BE2C (cell line): ENCODE measurements at regions not wholly inside any gene's neighbourhood (a gene's known extent, or its start where the extent isn't known, plus 50 kb on each side); places are given as distances from the start of the nearest gene placed in this dataset.

Experiments
- DNase-seq: peaks from one replicate; pipeline ENCODE4 v3.0.0-alpha.2; 2020
- H3K27me3 ChIP-seq: fragments of 250-450 bp; sonication (Bioruptor Pico); 2 replicates; pipeline ENCODE4 v1.5.1; 2020; ENCODE audit warnings: mild to moderate bottlenecking
- H3K36me3 ChIP-seq: fragments of 250-450 bp; sonication (Bioruptor Pico); 2 replicates; pipeline ENCODE4 v1.5.1; 2020; ENCODE audit warnings: mild to moderate bottlenecking
- H3K4me1 ChIP-seq: fragments of 250-450 bp; sonication (Bioruptor Pico); 2 replicates; pipeline ENCODE4 v1.5.1; 2020
- H3K4me3 ChIP-seq: 2 replicates; pipeline ENCODE4 v1.5.1; 2011; ENCODE audit warnings: low read depth, low read length
- H3K9me3 ChIP-seq: fragments of 250-450 bp; sonication (Bioruptor Pico); 2 replicates; pipeline ENCODE4 v1.5.1; 2020
- TF ChIP-seq, protein P1 (sequence below): IDR thresholded peaks from 2 replicates; pipeline ENCODE4 v1.5.1; 2012; ENCODE audit warnings: mild to moderate bottlenecking, low read depth, low read length

DNA sequence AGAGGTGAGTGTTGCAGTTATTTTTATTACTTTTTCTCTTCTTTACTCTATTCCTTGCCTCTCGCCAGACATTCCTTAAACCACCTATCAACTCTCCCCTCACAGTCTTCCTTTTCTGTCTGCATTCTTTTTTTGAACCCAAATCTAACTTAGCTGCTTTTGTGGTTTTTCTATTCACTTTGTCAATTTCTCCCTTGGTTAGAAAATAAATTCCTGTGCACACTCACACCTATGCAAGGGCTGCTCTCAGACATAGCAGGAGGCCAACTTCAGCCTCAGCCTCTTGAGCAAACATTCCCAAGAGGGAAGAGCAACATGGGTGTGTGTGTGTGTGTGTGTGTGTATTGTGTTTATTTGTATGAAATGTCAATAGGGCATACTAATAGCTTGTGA lies 808.6 kb downstream of the RNF144A start:
- Histone ChIP-seq H3K9me3 (no peaks in the 10 kb centered on the region), H3K4me1 (no peaks in the 10 kb centered on the region), H3K36me3 (no peaks in the 10 kb centered on the region), H3K4me3 (no peak overlapping the region), H3K27me3 (no peaks in the 10 kb centered on the region)
- no peak for DNase-seq
- TF ChIP-seq, protein P1, sequence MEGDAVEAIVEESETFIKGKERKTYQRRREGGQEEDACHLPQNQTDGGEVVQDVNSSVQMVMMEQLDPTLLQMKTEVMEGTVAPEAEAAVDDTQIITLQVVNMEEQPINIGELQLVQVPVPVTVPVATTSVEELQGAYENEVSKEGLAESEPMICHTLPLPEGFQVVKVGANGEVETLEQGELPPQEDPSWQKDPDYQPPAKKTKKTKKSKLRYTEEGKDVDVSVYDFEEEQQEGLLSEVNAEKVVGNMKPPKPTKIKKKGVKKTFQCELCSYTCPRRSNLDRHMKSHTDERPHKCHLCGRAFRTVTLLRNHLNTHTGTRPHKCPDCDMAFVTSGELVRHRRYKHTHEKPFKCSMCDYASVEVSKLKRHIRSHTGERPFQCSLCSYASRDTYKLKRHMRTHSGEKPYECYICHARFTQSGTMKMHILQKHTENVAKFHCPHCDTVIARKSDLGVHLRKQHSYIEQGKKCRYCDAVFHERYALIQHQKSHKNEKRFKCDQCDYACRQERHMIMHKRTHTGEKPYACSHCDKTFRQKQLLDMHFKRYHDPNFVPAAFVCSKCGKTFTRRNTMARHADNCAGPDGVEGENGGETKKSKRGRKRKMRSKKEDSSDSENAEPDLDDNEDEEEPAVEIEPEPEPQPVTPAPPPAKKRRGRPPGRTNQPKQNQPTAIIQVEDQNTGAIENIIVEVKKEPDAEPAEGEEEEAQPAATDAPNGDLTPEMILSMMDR, result no peak

DNA sequence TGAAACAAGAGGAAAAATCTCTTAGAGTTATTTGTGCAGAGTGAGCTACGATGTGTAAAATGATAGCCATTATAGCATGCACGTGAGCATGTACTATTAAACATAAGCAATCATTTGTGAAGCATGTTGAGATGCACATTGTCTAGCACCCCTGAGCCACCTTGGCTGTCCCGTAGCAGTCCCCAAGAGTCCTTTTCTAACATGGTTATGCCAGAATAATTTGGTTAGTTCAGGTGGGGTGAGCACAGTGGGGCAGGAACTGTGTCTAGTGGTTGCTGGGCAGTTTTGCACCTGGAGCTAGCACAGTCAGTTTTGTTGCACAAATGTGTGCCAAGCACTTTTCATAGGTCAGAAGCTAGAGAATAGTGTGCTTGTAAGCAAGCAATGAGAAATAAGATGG lies 809.8 kb downstream of the RNF144A start:
- H3K4me3 ChIP-seq, result no peak overlapping the region
- no peaks in the 10 kb centered on the region for H3K27me3 ChIP-seq
- H3K36me3 ChIP-seq, result no peaks in the 10 kb centered on the region
- H3K4me1 ChIP-seq, result no peaks in the 10 kb centered on the region
- no peak for DNase-seq
- TF ChIP-seq, protein P1, result no peak
- no peaks in the 10 kb centered on the region for H3K9me3 ChIP-seq

DNA sequence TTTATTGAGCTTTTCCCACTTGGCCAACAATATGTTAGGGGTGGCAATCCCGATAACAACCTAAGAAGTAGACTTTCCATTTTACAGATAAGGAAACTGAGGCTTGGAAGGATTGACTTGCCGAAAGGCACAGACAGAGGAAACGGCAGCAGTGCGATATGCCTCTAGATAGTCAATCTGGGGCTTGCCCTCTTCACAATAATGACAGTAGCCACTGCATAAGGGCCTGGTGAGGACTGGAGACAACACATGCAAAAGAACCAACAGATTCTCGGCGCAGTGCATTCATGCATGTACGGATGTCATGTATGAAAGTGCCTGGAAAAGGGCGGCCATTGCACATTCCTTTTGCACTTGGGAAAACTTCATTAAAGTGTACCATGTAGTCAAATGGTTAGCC lies 811.2 kb downstream of the RNF144A start:
- Histone ChIP-seq H3K4me3 (no peak overlapping the region), H3K27me3 (no peaks in the 10 kb centered on the region), H3K9me3 (no peaks in the 10 kb centered on the region), H3K36me3 (no peaks in the 10 kb centered on the region), H3K4me1 (no peaks in the 10 kb centered on the region)
- TF ChIP-seq, protein P1, result no peak
- DNase-seq, result no peak

DNA sequence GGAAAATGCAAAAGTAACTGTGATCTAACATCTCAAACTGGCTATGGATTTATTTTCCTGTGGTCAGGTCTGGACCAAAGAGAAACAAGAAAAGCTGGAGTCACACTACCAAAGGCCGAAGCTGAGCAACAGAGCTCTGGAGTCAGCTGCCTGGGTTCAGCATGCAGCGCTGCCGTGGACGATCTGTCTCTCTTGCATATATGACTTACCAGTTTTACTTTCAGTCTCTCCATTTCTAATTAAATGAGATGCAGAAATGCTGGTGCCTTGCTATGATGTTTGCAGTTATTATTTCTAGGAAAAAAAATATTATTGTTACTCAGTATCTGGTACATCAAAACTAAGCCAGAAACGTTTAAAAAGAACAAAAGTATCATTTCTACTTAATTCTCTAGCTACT lies 813.2 kb downstream of the RNF144A start:
- TF ChIP-seq, protein P1, result no peak
- no peaks in the 10 kb centered on the region for H3K36me3 ChIP-seq
- no peaks in the 10 kb centered on the region for H3K9me3 ChIP-seq
- no peaks in the 10 kb centered on the region for H3K4me1 ChIP-seq
- H3K27me3 ChIP-seq, result no peaks in the 10 kb centered on the region
- DNase-seq, result no peak
- no peak overlapping the region for H3K4me3 ChIP-seq

DNA sequence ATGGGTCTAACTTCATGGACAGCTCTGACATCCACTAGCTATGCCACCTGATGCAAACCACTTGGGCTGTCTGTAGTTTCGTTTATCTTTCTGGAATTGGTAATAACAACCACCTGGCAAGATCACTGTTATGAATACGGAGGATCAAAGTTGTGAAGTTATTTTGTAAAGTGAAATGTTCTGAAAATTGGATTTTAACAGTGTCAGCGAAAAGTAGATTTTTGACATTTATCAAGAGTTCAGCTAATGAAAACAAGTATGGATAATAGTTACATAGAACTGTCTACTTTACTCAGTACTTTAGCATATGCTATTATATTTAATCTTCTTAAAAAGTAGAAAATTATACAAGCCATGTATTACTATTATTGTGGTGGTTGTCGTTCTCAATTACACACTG lies 813.8 kb downstream of the RNF144A start:
- Histone ChIP-seq H3K4me1 (no peaks in the 10 kb centered on the region), H3K9me3 (no peaks in the 10 kb centered on the region), H3K36me3 (no peaks in the 10 kb centered on the region), H3K4me3 (no peak overlapping the region), H3K27me3 (no peaks in the 10 kb centered on the region)
- no peak for DNase-seq
- TF ChIP-seq, protein P1, result no peak

DNA sequence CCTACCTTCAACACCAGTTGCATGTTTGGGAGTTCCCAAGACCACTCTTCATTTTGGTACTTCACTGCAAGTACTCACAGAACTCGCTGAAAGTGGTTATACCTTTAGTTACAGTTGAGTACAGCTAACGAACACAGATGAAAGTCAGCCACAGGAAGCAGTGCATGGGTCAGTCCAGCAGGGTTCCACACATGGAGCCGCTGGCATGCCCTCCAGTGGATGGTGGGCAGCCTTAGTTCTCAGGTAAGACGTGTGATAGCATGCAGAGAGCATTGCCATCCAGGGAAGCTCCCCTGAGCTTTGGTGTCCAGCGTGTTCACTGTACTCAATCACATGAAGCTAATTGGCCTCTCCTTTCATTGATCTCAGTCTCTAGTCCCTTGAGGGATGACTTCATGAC lies 815.3 kb downstream of the RNF144A start:
- Histone ChIP-seq H3K36me3 (no peaks in the 10 kb centered on the region), H3K4me3 (no peak overlapping the region), H3K27me3 (no peaks in the 10 kb centered on the region), H3K4me1 (no peaks in the 10 kb centered on the region), H3K9me3 (no peaks in the 10 kb centered on the region)
- DNase-seq, result no peak
- TF ChIP-seq, protein P1, result no peak
